IMR-90 (cell line): ENCODE measurements at regions not wholly inside any gene's neighbourhood (a gene's known extent, or its start where the extent isn't known, plus 50 kb on each side); places are given as distances from the start of the nearest gene placed in this dataset.
A peak's percentile ranks its signal among the peaks of the same experiment; 100 is the strongest.

Source experiments
- ATAC-seq: fragments of 200-7000 bp; cut with Tn5 transposase; 2 replicates; pipeline ENCODE4 v1.9.1; 2020; ENCODE audit warnings: low read depth, mild to moderate bottlenecking, moderate library complexity
- BruUV-seq: library from RNA; stranded (reverse); fragments of 400-500 nt; replicated peaks from 2 replicates; lab custom pipeline; 2021; lab: Mats Ljungman, UMichigan
- CTCF ChIA-PET: fragments of 300-600 bp; formaldehyde crosslinking; extraction: SDS; loops from one replicate; lab custom pipeline; 2021; ENCODE audit warnings: antibody characterized with exemption; lab: Yijun Ruan, JAX
- POLR2A ChIA-PET: fragments of 300-600 bp; sonication (Branson Sonifier 250); formaldehyde crosslinking; loops from one replicate; lab custom pipeline; 2022; ENCODE audit warnings: antibody characterized with exemption; ENCODE audit not compliant: unreplicated experiment; lab: Charles Lee
- DNase-seq: peaks from one replicate; pipeline ENCODE4 v3.0.0; 2013
- H2AFZ ChIP-seq: replicated peaks from 2 replicates; pipeline ENCODE3; 2013; ENCODE audit warnings: low read length, mild to moderate bottlenecking; ENCODE audit not compliant: poor library complexity
- H2AK5ac ChIP-seq: 2 replicates; pipeline ENCODE4 v1.6.1; 2013; ENCODE audit warnings: low read depth, low read length, inconsistent platforms
- H2AK9ac ChIP-seq: replicated peaks from 2 replicates; pipeline ENCODE3; 2013; ENCODE audit warnings: mild to moderate bottlenecking, low read depth, low read length, moderate library complexity; ENCODE audit not compliant: poor library complexity
- H2BK120ac ChIP-seq: 2 replicates; pipeline ENCODE4 v1.6.1; 2013; ENCODE audit warnings: low read depth, low read length, inconsistent platforms
- H2BK15ac ChIP-seq: 3 replicates; pipeline ENCODE4 v1.6.1; 2013; ENCODE audit warnings: low read depth, low read length, inconsistent platforms
- H2BK20ac ChIP-seq: 2 replicates; pipeline ENCODE4 v1.6.1; 2013; ENCODE audit warnings: low read depth, mild to moderate bottlenecking, inconsistent platforms, low read length, moderate library complexity
- H2BK5ac ChIP-seq: 2 replicates; pipeline ENCODE4 v1.6.1; 2013; ENCODE audit warnings: mild to moderate bottlenecking, low read depth, low read length, inconsistent platforms; ENCODE audit not compliant: poor library complexity, severe bottlenecking
- H3K14ac ChIP-seq: replicated peaks from 2 replicates; pipeline ENCODE4 v1.6.1; 2013; ENCODE audit warnings: low read depth, low read length, inconsistent platforms
- H3K18ac ChIP-seq: 2 replicates; pipeline ENCODE4 v1.6.1; 2013; ENCODE audit warnings: low read depth, low read length, control low read depth
- H3K23ac ChIP-seq: 2 replicates; pipeline ENCODE4 v1.6.1; 2013; ENCODE audit warnings: low read depth, low read length, inconsistent platforms
- H3K27ac ChIP-seq: 2 replicates; pipeline ENCODE4 v1.5.1; 2013; ENCODE audit warnings: mild to moderate bottlenecking, control low read depth, low read length; ENCODE audit not compliant: insufficient read depth
- H3K27me3 ChIP-seq: 2 replicates; pipeline ENCODE4 v1.6.1; 2013; ENCODE audit warnings: low read length; ENCODE audit not compliant: control insufficient read depth, insufficient read depth
- H3K36me3 ChIP-seq: 2 replicates; pipeline ENCODE4 v1.6.1; 2013; ENCODE audit warnings: low read length, mixed read lengths; ENCODE audit not compliant: control insufficient read depth, insufficient read depth
- H3K4ac ChIP-seq: 2 replicates; pipeline ENCODE4 v1.6.1; 2013; ENCODE audit warnings: low read depth, low read length, inconsistent platforms
- H3K4me1 ChIP-seq: 2 replicates; pipeline ENCODE4 v1.6.1; 2013; ENCODE audit warnings: low read length, mixed read lengths; ENCODE audit not compliant: control insufficient read depth, insufficient read depth
- H3K4me2 ChIP-seq: 2 replicates; pipeline ENCODE4 v1.6.1; 2013; ENCODE audit warnings: low read depth, mild to moderate bottlenecking, control low read depth, low read length, moderate library complexity
- H3K4me3 ChIP-seq: 2 replicates; pipeline ENCODE4 v1.5.1; 2013; ENCODE audit warnings: low read depth, mild to moderate bottlenecking, control low read depth, low read length, moderate library complexity; ENCODE audit not compliant: insufficient read depth
- H3K56ac ChIP-seq: 2 replicates; pipeline ENCODE4 v1.6.1; 2013; ENCODE audit warnings: low read length, inconsistent platforms; ENCODE audit not compliant: insufficient read depth; ENCODE audit errors: extremely low read depth
- H3K79me1 ChIP-seq, 2 experiments: 2 replicates each; pipeline ENCODE4 v1.6.1; 2013; ENCODE audit warnings: low read length in 2 of 2, inconsistent platforms in 1 of 2, low read depth in 1 of 2
- H3K9ac ChIP-seq: 2 replicates; pipeline ENCODE4 v1.6.1; 2013; ENCODE audit warnings: low read depth, low read length, control low read depth
- H3K9me1 ChIP-seq: 2 replicates; pipeline ENCODE4 v1.6.1; 2013; ENCODE audit warnings: low read length, inconsistent platforms; ENCODE audit not compliant: insufficient read depth
- H3K9me3 ChIP-seq: 2 replicates; pipeline ENCODE4 v1.6.1; 2013; ENCODE audit warnings: low read length; ENCODE audit not compliant: control insufficient read depth, insufficient read depth
- H4K20me1 ChIP-seq: 2 replicates; pipeline ENCODE4 v1.6.1; 2013; ENCODE audit warnings: low read length, inconsistent platforms; ENCODE audit not compliant: insufficient read depth
- H4K5ac ChIP-seq: 2 replicates; pipeline ENCODE4 v1.6.1; 2013; ENCODE audit warnings: mild to moderate bottlenecking, low read depth, low read length, control low read depth
- H4K8ac ChIP-seq, 2 experiments: 2 replicates each; pipeline ENCODE4 v1.6.1; 2013; ENCODE audit warnings: low read depth in 2 of 2, low read length in 2 of 2, control low read depth in 1 of 2, inconsistent platforms in 1 of 2
- H4K91ac ChIP-seq: 2 replicates; pipeline ENCODE4 v1.6.1; 2013; ENCODE audit warnings: low read depth, low read length, inconsistent platforms; ENCODE audit not compliant: insufficient read depth
- CEBPB ChIP-seq: IDR thresholded peaks from 2 replicates; pipeline ENCODE4 v1.6.1; 2012; ENCODE audit warnings: low read depth, low read length, improper control_type of control experiment
- CHD1 ChIP-seq: IDR thresholded peaks from 2 replicates; pipeline ENCODE4 v1.6.1; 2012; ENCODE audit warnings: low read depth, low read length, improper control_type of control experiment
- MAZ ChIP-seq: IDR thresholded peaks from 2 replicates; pipeline ENCODE4 v1.6.1; 2012; ENCODE audit warnings: low read depth, mild to moderate bottlenecking, low read length, improper control_type of control experiment, moderate library complexity, borderline replicate concordance
- WGBS, 2 experiments: methylation state at CpG; one replicate each; pipeline versions ENCODE4 v1.1.5 to v1.1.7; 2013; ENCODE audit warnings: missing lambda C conversion rate in 2 of 2; ENCODE audit not compliant: insufficient read length in 1 of 2; ENCODE audit errors: extremely low coverage in 2 of 2; 5-methylcytosine and 5-hydroxymethylcytosine counted together
- dilution Hi-C: fragments of 300-500 bp; cut with HindIII; formaldehyde crosslinking; loops from one replicate; pipeline ENCODE4 v1.14.3; 2018; ENCODE audit warnings: low sequenced_read_pairs; ENCODE audit not compliant: unreplicated experiment
- in situ Hi-C: fragments of 300-500 bp; cut with MboI; formaldehyde crosslinking; loops from 3 replicates; pipeline ENCODE4 v1.14.3; 2019; ENCODE audit warnings: low sequenced_read_pairs, inconsistent platforms, mixed read lengths
- intact Hi-C: fragments of 100-400 bp; cut with micrococcal nuclease; formaldehyde crosslinking; loops from 2 replicates; pipeline ENCODE4 v1.10.0; 2022

GRCh38 chr15:39250001-39250400 is 330.9 kb upstream of the THBS1 start:
- Histone ChIP-seq H4K8ac (no peak overlapping the region), H2AK9ac (no peak overlapping the region), H3K27ac (no peak overlapping the region), H3K9me1 (peaks cover 8% of the 10 kb centered on the region; the same call in 1 of the 2 replicates), H3K4me2 (no peak overlapping the region), H2AK5ac (no peak overlapping the region), H2BK15ac (no peak overlapping the region), H3K27me3 (no peaks in the 10 kb centered on the region), H3K14ac (no peak overlapping the region), H3K79me1 (peaks cover 0 to 8% of the 10 kb centered on the region in 2 experiments; a peak in 2 of 4 replicates), H3K56ac (no peak overlapping the region), H3K9me3 (no peaks in the 10 kb centered on the region), H4K5ac (no peak overlapping the region), H3K4me3 (no peak overlapping the region), H4K91ac (no peak overlapping the region), H3K23ac (no peak overlapping the region), H3K4ac (no peak overlapping the region), H3K18ac (no peak overlapping the region), H3K9ac (no peak overlapping the region), H2BK120ac (peak overlapping the region; percentile 93; the same call in 1 of the 2 replicates), H3K4me1 (peaks cover 14% of the 10 kb centered on the region), H2AFZ (no peak overlapping the region), H2BK20ac (no peak overlapping the region; the same call in 1 of the 2 replicates), H2BK5ac (peak overlapping the region; percentile 31), H4K20me1 (no peaks in the 10 kb centered on the region), H3K36me3 (no peaks in the 10 kb centered on the region)
- no peak for ATAC-seq
- ChIA-PET POLR2A (no interaction called here), CTCF (no interaction called here)
- in situ Hi-C loops (no loop called here), dilution Hi-C loops (no loop called here), intact Hi-C loops (no loop called here)
- no TSS peak for BruUV-seq
- no peak for DNase-seq
- no CpG with 5 or more reads among the region's 1 CpG for WGBS, 2 experiments
- TF ChIP-seq CHD1 (no peak), MAZ (no peak), CEBPB (peak; percentile 39)
